GM21825 (cell line): ENCODE measurements at regions not wholly inside any gene's neighbourhood (a gene's known extent, or its start where the extent isn't known, plus 50 kb on each side); places are given as distances from the start of the nearest gene placed in this dataset.
"Not testable (repeated sequence)": the region's sequence is repeated elsewhere in the genome, so short reads cannot be mapped to it uniquely, and the experiment has no call there.

Source experiments
- ATAC-seq: cut with Tn5 transposase; IDR thresholded peaks from one replicate; pipeline ENCODE4 v1.9.1; 2021; ENCODE audit warnings: mild to moderate bottlenecking, moderate library complexity; ENCODE audit not compliant: unreplicated experiment

GRCh38 chr5:145395151-145395550 lies 440.0 kb downstream of the PRELID2 start:
- not testable (repeated sequence) for ATAC-seq

GRCh38 chr5:145393426-145393825 lies 441.7 kb downstream of the PRELID2 start:
- ATAC-seq = no peak

- ATAC-seq = no peak
These were observed 446.1 kb downstream of the PRELID2 start for GRCh38 chr5:145389047-145389446.

GRCh38 chr5:145385276-145385675 lies 449.9 kb downstream of the PRELID2 start:
- no peak for ATAC-seq

GRCh38 chr5:145378226-145378625 lies 456.9 kb downstream of the PRELID2 start:
- ATAC-seq = no peak

- no peak for ATAC-seq
These were observed 459.6 kb downstream of the PRELID2 start for GRCh38 chr5:145375521-145375920.

GRCh38 chr5:145365464-145365863 lies 469.7 kb downstream of the PRELID2 start:
- no peak for ATAC-seq

GRCh38 chr5:145362266-145362665 lies 472.9 kb downstream of the PRELID2 start:
- no peak for ATAC-seq

- ATAC-seq = no peak
These were observed 474.2 kb downstream of the PRELID2 start for GRCh38 chr5:145360936-145361335.

- ATAC-seq = no peak
These were observed 484.6 kb downstream of the PRELID2 start for GRCh38 chr5:145350513-145350912.

- no peak for ATAC-seq
These were observed 488.0 kb downstream of the PRELID2 start for GRCh38 chr5:145347026-145347616.

GRCh38 chr5:145345511-145346287 lies 489.4 kb downstream of the PRELID2 start:
- ATAC-seq = no peak

- no peak for ATAC-seq
These were observed 493.3 kb downstream of the PRELID2 start for GRCh38 chr5:145341842-145342241.

GRCh38 chr5:145340099-145340498 lies 495.0 kb downstream of the PRELID2 start:
- no peak for ATAC-seq

- ATAC-seq = no peak
These were observed 510.2 kb downstream of the PRELID2 start for GRCh38 chr5:145324767-145325479.

- no peak for ATAC-seq
These were observed 511.0 kb downstream of the PRELID2 start for GRCh38 chr5:145324101-145324500.

- peak; percentile 87 for ATAC-seq
These were observed 518.9 kb downstream of the PRELID2 start for GRCh38 chr5:145316282-145316681.

- no peak for ATAC-seq
These were observed 527.2 kb downstream of the PRELID2 start for GRCh38 chr5:145307866-145308382.

GRCh38 chr5:145295236-145295835 lies 539.8 kb downstream of the PRELID2 start:
- ATAC-seq = no peak

GRCh38 chr5:145294331-145294730 lies 540.8 kb downstream of the PRELID2 start:
- ATAC-seq = no peak

GRCh38 chr5:145293716-145294115 lies 541.4 kb downstream of the PRELID2 start:
- ATAC-seq = no peak
